ENCODE measurements at regions not wholly inside any gene's neighbourhood (a gene's known extent, or its start where the extent isn't known, plus 50 kb on each side); places are given as distances from the start of the nearest gene placed in this dataset.

- Mint-ChIP-seq H3K36me3 (ENCODE audit: insufficient read depth, unreplicated experiment) (no peaks in the 10 kb centered on the region), H3K27me3 (ENCODE audit: insufficient read depth, unreplicated experiment) (no peaks in the 10 kb centered on the region), H3K4me3 (ENCODE audit: unreplicated experiment) (no peak overlapping the region), H3K9me3 (ENCODE audit: unreplicated experiment) (peaks cover 21% of the 10 kb centered on the region), H3K27ac (ENCODE audit: unreplicated experiment) (no peak overlapping the region), H3K4me1 (ENCODE audit: low read depth, unreplicated experiment) (no peaks in the 10 kb centered on the region)
- no peak for DNase-seq
- no peak for TF ChIP-seq CTCF (IDR thresholded peaks at IDR 0.05; ENCODE audit: insufficient read depth in 1 of 2, low read depth in 1 of 2, low read length in 1 of 2, severe bottlenecking in 1 of 2, unreplicated experiment in 1 of 2)
- intact Hi-C loops (cut with micrococcal nuclease; ENCODE audit: unreplicated experiment) = no loop called here
- Histone ChIP-seq H3K36me3 (ENCODE audit: control insufficient read depth, insufficient read depth, low read length) (no peaks in the 10 kb centered on the region), H3K27me3 (replicated peaks; ENCODE audit: control insufficient read depth, insufficient read depth, low read length) (no peaks in the 10 kb centered on the region), H3K9me3 (0 out of 2 replicates have a peak, but pooled peaks cover 4% of the 10 kb centered on the region), H3K4me1 (no peaks in the 10 kb centered on the region), H3K4me3 (ENCODE audit: low read depth, low read length) (no peak overlapping the region)
- CTCF ChIA-PET = no interaction called here
- POLR2A ChIA-PET = no interaction called here
- BruUV-seq (replicated peaks) = no TSS peak
Observed at GRCh38 chr10:125329056-125329455, 168.7 kb upstream of the CTBP2 start.

- TF ChIP-seq CTCF (IDR thresholded peaks at IDR 0.05; ENCODE audit: insufficient read depth in 1 of 2, low read depth in 1 of 2, low read length in 1 of 2, severe bottlenecking in 1 of 2, unreplicated experiment in 1 of 2) = no peak
- no peaks in the 10 kb centered on the region for H3K4me1 ChIP-seq
- Mint-ChIP-seq H3K27ac (ENCODE audit: unreplicated experiment) (no peak overlapping the region), H3K4me1 (ENCODE audit: low read depth, unreplicated experiment) (no peaks in the 10 kb centered on the region), H3K9me3 (ENCODE audit: unreplicated experiment) (peaks cover 21% of the 10 kb centered on the region), H3K4me3 (ENCODE audit: unreplicated experiment) (no peak overlapping the region), H3K27me3 (ENCODE audit: insufficient read depth, unreplicated experiment) (no peaks in the 10 kb centered on the region), H3K36me3 (ENCODE audit: insufficient read depth, unreplicated experiment) (no peaks in the 10 kb centered on the region)
- no peaks in the 10 kb centered on the region for H3K27me3 ChIP-seq (replicated peaks; ENCODE audit: control insufficient read depth, insufficient read depth, low read length)
- ChIA-PET POLR2A (no interaction called here), CTCF (no interaction called here)
- peaks cover 9% of the 10 kb centered on the region; the same call in 1 of the 2 replicates for H3K9me3 ChIP-seq
- no peak overlapping the region for H3K4me3 ChIP-seq (ENCODE audit: low read depth, low read length)
- H3K36me3 ChIP-seq (ENCODE audit: control insufficient read depth, insufficient read depth, low read length) = no peaks in the 10 kb centered on the region
- DNase-seq = no peak
- intact Hi-C loops (cut with micrococcal nuclease; ENCODE audit: unreplicated experiment) = no loop called here
- BruUV-seq (replicated peaks) = no TSS peak
Observed at GRCh38 chr10:125325326-125325725, 165.0 kb upstream of the CTBP2 start.

- H3K4me1 ChIP-seq = no peaks in the 10 kb centered on the region
- Mint-ChIP-seq H3K27ac (ENCODE audit: unreplicated experiment) (no peak overlapping the region), H3K9me3 (ENCODE audit: unreplicated experiment) (no peaks in the 10 kb centered on the region), H3K27me3 (ENCODE audit: insufficient read depth, unreplicated experiment) (peaks cover 2% of the 10 kb centered on the region), H3K4me1 (ENCODE audit: low read depth, unreplicated experiment) (no peaks in the 10 kb centered on the region), H3K36me3 (ENCODE audit: insufficient read depth, unreplicated experiment) (no peaks in the 10 kb centered on the region), H3K4me3 (ENCODE audit: unreplicated experiment) (no peak overlapping the region)
- BruUV-seq (replicated peaks) = no TSS peak
- H3K4me3 ChIP-seq (ENCODE audit: low read depth, low read length) = no peak overlapping the region
- no peaks in the 10 kb centered on the region for H3K9me3 ChIP-seq
- POLR2A ChIA-PET = no interaction called here
- H3K27me3 ChIP-seq (replicated peaks; ENCODE audit: control insufficient read depth, insufficient read depth, low read length) = no peaks in the 10 kb centered on the region
- no peaks in the 10 kb centered on the region for H3K36me3 ChIP-seq (ENCODE audit: control insufficient read depth, insufficient read depth, low read length)
- intact Hi-C loops (cut with micrococcal nuclease; ENCODE audit: unreplicated experiment) = no loop called here
- CTCF ChIA-PET = no interaction called here
- TF ChIP-seq CTCF (IDR thresholded peaks at IDR 0.05; ENCODE audit: insufficient read depth in 1 of 2, low read depth in 1 of 2, low read length in 1 of 2, severe bottlenecking in 1 of 2, unreplicated experiment in 1 of 2) = no peak
- no peak for DNase-seq
Observed at GRCh38 chr10:125316436-125316835, 156.1 kb upstream of the CTBP2 start.
